H1 (cell line): ENCODE measurements at regions not wholly inside any gene's neighbourhood (a gene's known extent, or its start where the extent isn't known, plus 50 kb on each side); places are given as distances from the start of the nearest gene placed in this dataset.

ENCODE experiments used
- CTCF ChIA-PET: fragments of 300-600 bp; sonication (Branson Sonifier 250); formaldehyde crosslinking; loops from one replicate; lab custom pipeline; 2021; ENCODE audit not compliant: partially characterized antibody; lab: Charles Lee
- POLR2A ChIA-PET: fragments of 300-600 bp; sonication (Branson Sonifier 250); formaldehyde crosslinking; loops from one replicate; lab custom pipeline; 2021; ENCODE audit warnings: inconsistent platforms; ENCODE audit not compliant: partially characterized antibody; lab: Charles Lee
- DNase-seq, 2 experiments: peaks; one replicate each; pipeline versions ENCODE4 v3.0.0 to v3.0.0-alpha.2; 2010 to 2022; ENCODE audit warnings: low spot score in 2 of 2, low read depth in 1 of 2, mixed read lengths in 1 of 2
- FAIRE-seq: peaks from 2 replicates; lab custom pipeline; 2011; peaks lifted over from hg19 to GRCh38; lab: Jason Lieb, UNC
- H2AFZ ChIP-seq: 2 replicates; pipeline ENCODE4 v1.8.1; 2012; ENCODE audit warnings: low read length, inconsistent platforms
- H2AK5ac ChIP-seq: 2 replicates; pipeline ENCODE4 v1.6.1; 2013; ENCODE audit warnings: low read depth, low read length
- H2BK120ac ChIP-seq: replicated peaks from 2 replicates; pipeline ENCODE3; 2013; ENCODE audit warnings: low read depth, low read length, inconsistent platforms
- H2BK12ac ChIP-seq: 2 replicates; pipeline ENCODE4 v1.6.1; 2013; ENCODE audit warnings: low read depth, low read length
- H2BK15ac ChIP-seq: 2 replicates; pipeline ENCODE4 v1.6.1; 2013; ENCODE audit warnings: low read length
- H2BK20ac ChIP-seq: 2 replicates; pipeline ENCODE4 v1.6.1; 2013; ENCODE audit warnings: low read length
- H2BK5ac ChIP-seq: 2 replicates; pipeline ENCODE4 v1.6.1; 2013; ENCODE audit warnings: low read depth, low read length
- H3K14ac ChIP-seq: 2 replicates; pipeline ENCODE4 v1.6.1; 2013; ENCODE audit warnings: inconsistent platforms; ENCODE audit not compliant: insufficient read length
- H3K18ac ChIP-seq: 2 replicates; pipeline ENCODE4 v1.6.1; 2013; ENCODE audit warnings: low read length; ENCODE audit errors: extremely low read depth
- H3K23ac ChIP-seq: 2 replicates; pipeline ENCODE4 v1.6.1; 2013; ENCODE audit warnings: inconsistent platforms; ENCODE audit not compliant: insufficient read length
- H3K23me2 ChIP-seq: 2 replicates; pipeline ENCODE4 v1.6.1; 2013; ENCODE audit warnings: low read depth, low read length
- H3K27ac ChIP-seq: 2 replicates; pipeline ENCODE4 v1.6.1; 2011; ENCODE audit warnings: low read depth, low read length, inconsistent platforms
- H3K27me3 ChIP-seq, 4 experiments: replicated peaks in 1 of 4; 1 replicate in 1 of 4; 2 replicates in 3 of 4; pipeline versions ENCODE4 v1.6.1 to v1.8.1; 2011 to 2013; ENCODE audit warnings: low read length in 3 of 4, mild to moderate bottlenecking in 3 of 4, inconsistent platforms in 2 of 4, mixed read lengths in 2 of 4, moderate library complexity in 1 of 4; ENCODE audit not compliant: control insufficient read depth in 3 of 4, insufficient read depth in 3 of 4; ENCODE audit errors: extremely low read depth in 1 of 4
- H3K36me3 ChIP-seq, 4 experiments: 2 replicates each; pipeline versions ENCODE4 v1.6.1 to v1.8.1; 2011 to 2013; ENCODE audit warnings: mild to moderate bottlenecking in 4 of 4, low read length in 3 of 4, moderate library complexity in 2 of 4, control low read depth in 1 of 4, inconsistent platforms in 1 of 4; ENCODE audit not compliant: insufficient read depth in 4 of 4, control insufficient read depth in 2 of 4
- H3K4ac ChIP-seq: replicated peaks from 2 replicates; pipeline ENCODE3; 2013; ENCODE audit warnings: low read length, low read depth, mixed read lengths, inconsistent platforms; ENCODE audit not compliant: insufficient read length
- H3K4me1 ChIP-seq, 4 experiments: replicated peaks in 1 of 4; 1 replicate in 1 of 4; 2 replicates in 3 of 4; pipeline versions ENCODE4 v1.6.1 to v1.8.1; 2011 to 2013; ENCODE audit warnings: low read length in 3 of 4, inconsistent platforms in 2 of 4, mixed read lengths in 1 of 4; ENCODE audit not compliant: insufficient read depth in 4 of 4, control insufficient read depth in 3 of 4
- H3K4me2 ChIP-seq, 2 experiments: 2 replicates each; pipeline versions ENCODE4 v1.6.1 to v1.8.1; 2011 to 2013; ENCODE audit warnings: low read depth in 2 of 2, low read length in 2 of 2, control low read depth in 1 of 2, inconsistent platforms in 1 of 2, mild to moderate bottlenecking in 1 of 2; ENCODE audit not compliant: insufficient read depth in 1 of 2
- H3K4me3 ChIP-seq, 4 experiments: fragments of 200-600, 300-600 bp in 1 of 4; sonication (generic), shearing (Covaris generic), sonication (Bioruptor Twin) in 1 of 4; 2 replicates each; pipeline versions ENCODE4 v1.5.1 to v1.8.1; 2011 to 2016; ENCODE audit warnings: low read length in 4 of 4, low read depth in 3 of 4, control low read depth in 2 of 4, inconsistent platforms in 2 of 4, mild to moderate bottlenecking in 2 of 4, mixed read lengths in 1 of 4, moderate library complexity in 1 of 4; ENCODE audit not compliant: insufficient read depth in 2 of 4; ENCODE audit errors: extremely low read depth in 1 of 4
- H3K56ac ChIP-seq: replicated peaks from 2 replicates; pipeline ENCODE3; 2013; ENCODE audit warnings: low read depth, mild to moderate bottlenecking, mixed read lengths, low read length, inconsistent platforms; ENCODE audit not compliant: insufficient read length
- H3K79me1 ChIP-seq: 2 replicates; pipeline ENCODE4 v1.6.1; 2013; ENCODE audit warnings: low read depth, low read length, control low read depth
- H3K79me2 ChIP-seq, 2 experiments: 2 replicates each; pipeline versions ENCODE4 v1.6.1 to v1.8.1; 2012 to 2013; ENCODE audit warnings: low read length in 2 of 2, mild to moderate bottlenecking in 2 of 2, inconsistent platforms in 1 of 2; ENCODE audit not compliant: insufficient read depth in 2 of 2, control insufficient read depth in 1 of 2
- H3K9ac ChIP-seq, 4 experiments: replicated peaks in 1 of 4; 1 replicate in 1 of 4; 2 replicates in 3 of 4; pipeline versions ENCODE4 v1.6.1 to v1.8.1; 2011 to 2013; ENCODE audit warnings: low read depth in 3 of 4, low read length in 3 of 4, control low read depth in 2 of 4, mild to moderate bottlenecking in 2 of 4, moderate library complexity in 2 of 4, inconsistent platforms in 1 of 4; ENCODE audit errors: extremely low read depth in 1 of 4
- H3K9me3 ChIP-seq, 2 experiments: 2 replicates each; pipeline versions ENCODE4 v1.6.1 to v1.8.1; 2012 to 2013; ENCODE audit warnings: mild to moderate bottlenecking in 2 of 2, moderate library complexity in 2 of 2, control low read depth in 1 of 2, inconsistent platforms in 1 of 2, low read depth in 1 of 2, low read length in 1 of 2, mixed read lengths in 1 of 2; ENCODE audit not compliant: insufficient read depth in 2 of 2
- H4K20me1 ChIP-seq, 2 experiments: replicated peaks in 1 of 2; 2 replicates each; pipeline versions ENCODE3 to v1.8.1; 2011 to 2013; ENCODE audit warnings: inconsistent platforms in 2 of 2, low read length in 2 of 2, mild to moderate bottlenecking in 1 of 2; ENCODE audit not compliant: insufficient read depth in 2 of 2, control insufficient read depth in 1 of 2
- H4K5ac ChIP-seq: 2 replicates; pipeline ENCODE4 v1.6.1; 2013; ENCODE audit warnings: low read length, low read depth, mixed read lengths, inconsistent platforms; ENCODE audit not compliant: insufficient read length
- H4K8ac ChIP-seq: 2 replicates; pipeline ENCODE4 v1.8.0; 2013; ENCODE audit warnings: mild to moderate bottlenecking, moderate library complexity, low read length, inconsistent platforms; ENCODE audit not compliant: insufficient read depth; ENCODE audit errors: extremely low read depth
- H4K91ac ChIP-seq: replicated peaks from 2 replicates; pipeline ENCODE3; 2013; ENCODE audit warnings: low read length, mixed read lengths, inconsistent platforms; ENCODE audit not compliant: insufficient read length
- CHD2 ChIP-seq: IDR thresholded peaks from 2 replicates; pipeline ENCODE4 v1.6.1; 2012; ENCODE audit warnings: low read length, improper control_type of control experiment
- CREB1 ChIP-seq: IDR thresholded peaks from 2 replicates; pipeline ENCODE4 v1.6.1; 2012; ENCODE audit warnings: inconsistent platforms
- E2F6 ChIP-seq: IDR thresholded peaks from 2 replicates; pipeline ENCODE4 v1.6.1; 2012; ENCODE audit warnings: inconsistent platforms
- GTF2F1 ChIP-seq: IDR thresholded peaks from 2 replicates; pipeline ENCODE4 v1.6.1; 2012; ENCODE audit warnings: low read depth, low read length, improper control_type of control experiment, borderline replicate concordance
- JUN ChIP-seq: IDR thresholded peaks from 2 replicates; pipeline ENCODE4 v1.6.1; 2011; ENCODE audit warnings: low read depth, mild to moderate bottlenecking, improper control_type of control experiment, low read length
- POLR2AphosphoS5 ChIP-seq: IDR thresholded peaks from 2 replicates; pipeline ENCODE4 v1.6.1; 2011; ENCODE audit warnings: low read depth, low read length
- POU5F1 ChIP-seq: IDR thresholded peaks from 2 replicates; pipeline ENCODE4 v1.6.1; 2011; ENCODE audit warnings: low read depth, mild to moderate bottlenecking, low read length, moderate library complexity
- RAD21 ChIP-seq, 2 experiments: IDR thresholded peaks in 1 of 2; conservative IDR thresholded peaks in 1 of 2; 2 replicates each; pipeline ENCODE4 v1.6.1; 2011; ENCODE audit warnings: low read depth in 2 of 2, low read length in 2 of 2, improper control_type of control experiment in 1 of 2, inconsistent platforms in 1 of 2, mild to moderate bottlenecking in 1 of 2, moderate library complexity in 1 of 2
- SIN3A ChIP-seq, 2 experiments: IDR thresholded peaks in 1 of 2; conservative IDR thresholded peaks in 1 of 2; 2 replicates each; pipeline ENCODE4 v1.6.1; 2011 to 2012; ENCODE audit warnings: low read length in 2 of 2, improper control_type of control experiment in 1 of 2, low read depth in 1 of 2, mild to moderate bottlenecking in 1 of 2
- SUZ12 ChIP-seq: fragments of 200-600 bp; sonication (generic); IDR thresholded peaks from 2 replicates; pipeline ENCODE4 v1.6.1; 2012; ENCODE audit warnings: mild to moderate bottlenecking, inconsistent platforms, low read length, moderate library complexity, mixed read lengths
- USF2 ChIP-seq: IDR thresholded peaks from 2 replicates; pipeline ENCODE4 v1.6.1; 2011; ENCODE audit warnings: low read length, improper control_type of control experiment
- YY1 ChIP-seq: IDR thresholded peaks from 2 replicates; pipeline ENCODE4 v1.6.1; 2011; ENCODE audit warnings: low read depth, mild to moderate bottlenecking, low read length
- WGBS, 2 experiments: shearing (Covaris generic) in 1 of 2; methylation state at CpG; one replicate each; pipeline versions ENCODE4 v1.1.6 to v1.1.7; 2013 to 2015; ENCODE audit warnings: low lambda C conversion rate in 2 of 2, mixed read lengths in 2 of 2, inconsistent platforms in 1 of 2, low coverage in 1 of 2, missing lambda C conversion rate in 1 of 2; ENCODE audit not compliant: insufficient replicate concordance in 2 of 2, insufficient coverage in 1 of 2, insufficient read length in 1 of 2; ENCODE audit errors: extremely low coverage in 1 of 2, missing lambda C conversion rate in 1 of 2; 5-methylcytosine and 5-hydroxymethylcytosine counted together

- Histone ChIP-seq H3K18ac (no peak overlapping the region), H2BK15ac (no peak overlapping the region), H2BK20ac (no peak overlapping the region), H3K23ac (no peak overlapping the region), H3K36me3 (no peaks in the 10 kb centered on the region; a peak in 1 of 8 replicates), H3K14ac (no peak overlapping the region), H2BK12ac (no peak overlapping the region), H4K91ac (no peak overlapping the region), H3K27me3 (no peaks in the 10 kb centered on the region), H3K23me2 (no peaks in the 10 kb centered on the region), H2AFZ (no peak overlapping the region), H4K5ac (no peak overlapping the region), H3K4me3 (no peak overlapping the region), H3K56ac (no peak overlapping the region), H3K4ac (no peak overlapping the region), H3K4me1 (peaks cover 0 to 6% (median under 1%) of the 10 kb centered on the region in 4 experiments; a peak in 2 of 7 replicates), H3K79me1 (no peaks in the 10 kb centered on the region), H4K8ac (no peak overlapping the region), H3K9me3 (no peaks in the 10 kb centered on the region), H4K20me1 (no peaks in the 10 kb centered on the region), H3K4me2 (no peak overlapping the region), H2BK120ac (no peak overlapping the region), H2AK5ac (no peak overlapping the region), H3K9ac (no peak overlapping the region), H3K79me2 (no peaks in the 10 kb centered on the region), H3K27ac (no peak overlapping the region), H2BK5ac (no peak overlapping the region)
- POLR2A ChIA-PET: no interaction called here
- DNase-seq (no peak), FAIRE-seq (no peak)
- 89% methylated on average over 3 of the region's 3 CpGs; no CpG with 5 or more reads in 1 of the 2 experiments for WGBS, 2 experiments
- CTCF ChIA-PET: interaction anchor here (1.2 to 12.1 kb wide), 3 partner anchors 29 to 47 kb away, joined by 3 to 160 read pairs (median 79); no protein-coding TSS in a partner anchor
- TF ChIP-seq CHD2 (no peak), SIN3A (conservative IDR thresholded peaks at IDR 0.05 in 1 of 2, IDR thresholded peaks at IDR 0.05 in 1 of 2; ENCODE audit: low read depth in 1 of 2, low read length in 2 of 2) (no peak), GTF2F1 (no peak), CREB1 (no peak), JUN (no peak), E2F6 (no peak), USF2 (no peak), POLR2AphosphoS5 (no peak), RAD21 (IDR thresholded peaks at IDR 0.05 in 1 of 2, conservative IDR thresholded peaks at IDR 0.05 in 1 of 2; ENCODE audit: low read depth in 2 of 2, low read length in 2 of 2) (no peak), SUZ12 (no peak), POU5F1 (no peak), YY1 (no peak)
Measured at GRCh38 chr11:119531056-119531455, 108.1 kb upstream of the THY1 start.
